ENCODE measurements at regions not wholly inside any gene's neighbourhood (a gene's known extent, or its start where the extent isn't known, plus 50 kb on each side); places are given as distances from the start of the nearest gene placed in this dataset.
A peak's percentile ranks its signal among the peaks of the same experiment; 100 is the strongest.

GRCh38 chr12:39074063-39074462 is 168.7 kb upstream of the CPNE8 start:
- TF ChIP-seq POLR2A (IDR thresholded peaks at IDR 0.05; ENCODE audit: low read depth, low read length) (no peak), POLR2AphosphoS5 (IDR thresholded peaks at IDR 0.05; ENCODE audit: low read depth, low read length) (no peak), TAF1 (IDR thresholded peaks at IDR 0.05; ENCODE audit: borderline replicate concordance, low read depth, low read length) (no peak)
- FAIRE-seq = no peak
- no peak for DNase-seq (ENCODE audit: insufficient read length)

- TF ChIP-seq POLR2A (IDR thresholded peaks at IDR 0.05; ENCODE audit: low read depth, low read length) (no peak), POLR2AphosphoS5 (IDR thresholded peaks at IDR 0.05; ENCODE audit: low read depth, low read length) (no peak), TAF1 (IDR thresholded peaks at IDR 0.05; ENCODE audit: borderline replicate concordance, low read depth, low read length) (no peak)
- FAIRE-seq (no peak), DNase-seq (ENCODE audit: insufficient read length) (no peak)
Measured at GRCh38 chr12:39072658-39073057, 167.3 kb upstream of the CPNE8 start.

- DNase-seq (ENCODE audit: insufficient read length) = no peak
- no peak for TF ChIP-seq POLR2A (IDR thresholded peaks at IDR 0.05; ENCODE audit: low read depth, low read length)
- TF ChIP-seq TAF1 (IDR thresholded peaks at IDR 0.05; ENCODE audit: borderline replicate concordance, low read depth, low read length) = no peak
- no peak for TF ChIP-seq POLR2AphosphoS5 (IDR thresholded peaks at IDR 0.05; ENCODE audit: low read depth, low read length)
- FAIRE-seq = no peak
Measured at GRCh38 chr12:39071611-39072010, 166.2 kb upstream of the CPNE8 start.

DNA sequence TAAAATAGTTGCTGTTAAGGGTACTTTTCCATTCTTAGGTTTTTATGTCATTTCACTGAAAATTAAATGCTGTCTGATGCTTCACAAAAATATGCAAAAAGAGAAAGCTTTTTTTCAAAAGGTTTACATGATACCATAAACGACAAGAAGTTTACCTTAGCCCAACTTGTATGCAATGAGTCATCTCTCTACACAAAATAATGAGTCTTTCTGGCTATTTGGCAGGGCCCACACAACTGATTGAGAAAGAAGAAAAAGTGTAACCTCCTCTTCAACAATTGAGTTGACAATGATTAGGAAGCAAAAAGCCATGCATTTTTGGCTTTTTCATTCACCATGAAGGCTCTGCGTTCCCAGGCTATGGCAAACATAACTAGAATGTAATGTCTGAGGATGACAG is 165.4 kb upstream of the CPNE8 start:
- FAIRE-seq (no peak), DNase-seq (ENCODE audit: insufficient read length) (no peak)
- TF ChIP-seq POLR2AphosphoS5 (IDR thresholded peaks at IDR 0.05; ENCODE audit: low read depth, low read length) (no peak), TAF1 (IDR thresholded peaks at IDR 0.05; ENCODE audit: borderline replicate concordance, low read depth, low read length) (no peak), POLR2A (IDR thresholded peaks at IDR 0.05; ENCODE audit: low read depth, low read length) (no peak)

GRCh38 chr12:39065455-39065854 is 160.1 kb upstream of the CPNE8 start:
- TF ChIP-seq TAF1 (IDR thresholded peaks at IDR 0.05; ENCODE audit: borderline replicate concordance, low read depth, low read length) = no peak
- no peak for TF ChIP-seq POLR2A (IDR thresholded peaks at IDR 0.05; ENCODE audit: low read depth, low read length)
- no peak for TF ChIP-seq POLR2AphosphoS5 (IDR thresholded peaks at IDR 0.05; ENCODE audit: low read depth, low read length)
- DNase-seq (ENCODE audit: insufficient read length) = no peak
- FAIRE-seq = no peak

GRCh38 chr12:39064708-39065107 is 159.3 kb upstream of the CPNE8 start:
- FAIRE-seq (peak; percentile 61), DNase-seq (ENCODE audit: insufficient read length) (no peak)
- TF ChIP-seq TAF1 (IDR thresholded peaks at IDR 0.05; ENCODE audit: borderline replicate concordance, low read depth, low read length) = no peak
- TF ChIP-seq POLR2A (IDR thresholded peaks at IDR 0.05; ENCODE audit: low read depth, low read length) = no peak
- TF ChIP-seq POLR2AphosphoS5 (IDR thresholded peaks at IDR 0.05; ENCODE audit: low read depth, low read length) = no peak

- FAIRE-seq = no peak
- no peak for DNase-seq (ENCODE audit: insufficient read length)
- TF ChIP-seq POLR2A (IDR thresholded peaks at IDR 0.05; ENCODE audit: low read depth, low read length) (no peak), POLR2AphosphoS5 (IDR thresholded peaks at IDR 0.05; ENCODE audit: low read depth, low read length) (no peak), TAF1 (IDR thresholded peaks at IDR 0.05; ENCODE audit: borderline replicate concordance, low read depth, low read length) (no peak)
Measured at GRCh38 chr12:39062266-39062996, 157.0 kb upstream of the CPNE8 start.

DNA sequence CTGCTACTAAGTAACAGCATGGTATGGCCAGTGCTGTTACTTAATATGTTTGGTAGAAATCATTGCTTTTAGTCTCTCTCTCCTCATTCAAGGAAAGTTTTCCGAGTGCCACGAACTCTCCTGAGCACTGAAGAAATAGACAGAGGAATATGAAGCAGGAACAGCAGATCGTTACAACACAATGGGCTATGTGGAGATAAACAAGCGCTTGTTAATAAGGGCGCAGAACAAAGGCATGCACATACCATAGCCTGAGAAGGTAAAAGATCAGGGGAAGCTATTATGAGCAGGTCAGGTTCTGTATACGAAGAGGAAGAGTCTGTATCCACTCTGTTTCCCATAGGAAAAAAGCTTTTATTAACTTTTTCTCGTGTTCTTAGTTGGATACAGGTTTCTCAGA is 156.2 kb upstream of the CPNE8 start:
- FAIRE-seq (no peak), DNase-seq (ENCODE audit: insufficient read length) (no peak)
- no peak for TF ChIP-seq TAF1 (IDR thresholded peaks at IDR 0.05; ENCODE audit: borderline replicate concordance, low read depth, low read length)
- no peak for TF ChIP-seq POLR2A (IDR thresholded peaks at IDR 0.05; ENCODE audit: low read depth, low read length)
- TF ChIP-seq POLR2AphosphoS5 (IDR thresholded peaks at IDR 0.05; ENCODE audit: low read depth, low read length) = no peak

DNA sequence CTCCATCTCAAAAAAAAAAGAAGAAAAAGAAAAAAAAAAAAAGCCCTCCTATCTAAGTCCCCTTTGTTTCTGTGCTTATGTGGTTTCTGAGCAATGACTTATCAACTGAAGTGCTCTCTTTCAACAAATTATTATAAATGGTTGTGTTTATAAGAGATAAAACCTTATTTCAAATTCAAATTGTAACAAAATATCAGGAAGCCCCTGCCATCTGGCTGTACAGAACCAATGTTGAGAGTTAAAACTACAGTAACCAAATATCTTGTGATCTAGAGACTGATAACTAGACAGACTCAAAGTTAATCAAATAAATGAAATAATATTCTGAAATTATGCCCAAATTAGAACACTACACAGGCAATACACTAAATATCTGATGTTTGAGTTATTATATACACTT is 143.0 kb upstream of the CPNE8 start:
- TF ChIP-seq POLR2A (IDR thresholded peaks at IDR 0.05; ENCODE audit: low read depth, low read length) (no peak), TAF1 (IDR thresholded peaks at IDR 0.05; ENCODE audit: borderline replicate concordance, low read depth, low read length) (no peak), POLR2AphosphoS5 (IDR thresholded peaks at IDR 0.05; ENCODE audit: low read depth, low read length) (no peak)
- no peak for DNase-seq (ENCODE audit: insufficient read length)
- no peak for FAIRE-seq

DNA sequence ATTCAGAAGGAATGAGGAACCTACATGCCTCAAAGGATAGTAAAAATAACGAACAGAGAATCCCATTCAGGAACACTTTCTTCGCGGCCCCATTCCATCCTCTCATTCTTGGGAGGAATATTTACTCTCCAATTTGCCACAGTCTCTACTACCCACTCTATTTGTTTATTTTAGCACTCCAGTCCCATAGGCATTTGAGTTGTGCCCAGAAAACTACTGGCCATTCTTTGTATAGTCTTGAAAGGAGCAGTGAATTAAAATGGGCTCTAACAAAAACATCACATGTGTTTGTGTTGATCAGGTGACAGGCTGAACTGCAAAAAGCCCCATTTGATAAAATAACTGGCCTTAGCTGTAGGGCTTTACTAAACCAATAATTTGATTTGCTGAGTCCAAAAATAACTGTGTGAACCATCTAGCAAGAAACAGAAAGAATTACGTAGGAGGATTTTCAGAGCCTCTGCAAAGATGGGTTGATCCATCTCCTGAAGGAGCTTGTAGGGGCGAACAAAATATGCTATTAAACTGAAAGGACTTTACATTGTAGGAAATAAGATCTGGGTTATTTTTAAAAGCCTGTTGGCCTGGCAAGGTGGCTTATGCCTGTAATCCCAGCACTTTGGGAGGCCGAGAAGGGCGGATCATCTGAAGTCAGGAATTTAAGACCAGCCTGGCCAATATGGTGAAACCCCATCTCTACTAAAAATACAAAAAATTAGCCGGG is 142.3 kb upstream of the CPNE8 start:
- FAIRE-seq (no peak), DNase-seq (ENCODE audit: insufficient read length) (no peak)
- TF ChIP-seq POLR2A (IDR thresholded peaks at IDR 0.05; ENCODE audit: low read depth, low read length) = no peak
- no peak for TF ChIP-seq TAF1 (IDR thresholded peaks at IDR 0.05; ENCODE audit: borderline replicate concordance, low read depth, low read length)
- no peak for TF ChIP-seq POLR2AphosphoS5 (IDR thresholded peaks at IDR 0.05; ENCODE audit: low read depth, low read length)

- FAIRE-seq (no peak), DNase-seq (ENCODE audit: insufficient read length) (no peak)
- TF ChIP-seq POLR2A (IDR thresholded peaks at IDR 0.05; ENCODE audit: low read depth, low read length) = no peak
- no peak for TF ChIP-seq TAF1 (IDR thresholded peaks at IDR 0.05; ENCODE audit: borderline replicate concordance, low read depth, low read length)
- no peak for TF ChIP-seq POLR2AphosphoS5 (IDR thresholded peaks at IDR 0.05; ENCODE audit: low read depth, low read length)
Measured at GRCh38 chr12:39044754-39045153, 139.4 kb upstream of the CPNE8 start.

DNA sequence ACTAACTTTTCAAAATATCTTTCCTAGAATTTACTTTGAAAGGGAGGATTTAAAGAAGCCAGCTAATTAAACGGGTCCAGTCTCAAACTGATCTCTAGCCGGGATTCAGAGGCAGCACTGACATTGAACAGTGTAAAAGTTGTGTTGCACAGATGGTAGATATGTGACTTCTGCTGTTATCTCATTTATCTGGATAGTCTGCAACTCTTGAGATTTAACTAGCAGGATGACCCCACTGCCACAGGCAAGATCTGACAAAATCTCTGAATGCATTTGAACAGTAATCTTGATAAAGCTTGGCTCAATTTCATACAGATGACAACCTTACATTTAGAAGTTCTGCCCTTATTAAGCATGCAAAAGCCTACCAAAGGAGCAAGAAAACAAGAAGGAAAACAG is 138.0 kb upstream of the CPNE8 start:
- TF ChIP-seq POLR2A (IDR thresholded peaks at IDR 0.05; ENCODE audit: low read depth, low read length) (no peak), POLR2AphosphoS5 (IDR thresholded peaks at IDR 0.05; ENCODE audit: low read depth, low read length) (no peak), TAF1 (IDR thresholded peaks at IDR 0.05; ENCODE audit: borderline replicate concordance, low read depth, low read length) (no peak)
- DNase-seq (ENCODE audit: insufficient read length) (no peak), FAIRE-seq (no peak)
